PC-3 (cell line): ENCODE measurements at regions not wholly inside any gene's neighbourhood (a gene's known extent, or its start where the extent isn't known, plus 50 kb on each side); places are given as distances from the start of the nearest gene placed in this dataset.

Experiments
- ATAC-seq: fragments of 200-7000 bp; cut with Tn5 transposase; 2 replicates; pipeline ENCODE4 v1.9.1; 2020; ENCODE audit warnings: mild to moderate bottlenecking, moderate library complexity
- BruUV-seq: library from RNA; stranded (reverse); fragments of 400-500 nt; replicated peaks from 2 replicates; lab custom pipeline; 2021; lab: Mats Ljungman, UMichigan
- CTCF ChIA-PET: fragments of 300-600 bp; sonication (Branson Sonifier 250); formaldehyde crosslinking; loops from one replicate; lab custom pipeline; 2022; ENCODE audit warnings: antibody characterized with exemption; lab: Charles Lee
- POLR2A ChIA-PET: fragments of 300-600 bp; sonication (Branson Sonifier 250); formaldehyde crosslinking; loops from one replicate; lab custom pipeline; 2022; ENCODE audit warnings: antibody characterized with exemption; ENCODE audit not compliant: unreplicated experiment; lab: Charles Lee
- DNase-seq: peaks from one replicate; pipeline ENCODE4 v3.0.0-alpha.2; 2015
- H2AFZ ChIP-seq: fragments of 300-600 bp; sonication (generic); 2 replicates; pipeline ENCODE4 v1.6.0; 2016; ENCODE audit warnings: antibody characterized with exemption, low read length
- H3F3A ChIP-seq: fragments of 300-600 bp; sonication (generic); one replicate; pipeline ENCODE4 v1.6.0; 2017; ENCODE audit warnings: antibody characterized with exemption, low read length, control low read depth, mild to moderate bottlenecking; ENCODE audit not compliant: unreplicated experiment
- H3K27ac ChIP-seq: fragments of 300-600 bp; sonication (generic); 2 replicates; pipeline ENCODE4 v1.5.1; 2016; ENCODE audit warnings: mild to moderate bottlenecking, low read length
- H3K27me3 ChIP-seq: fragments of 300-600 bp; sonication (generic); 2 replicates; pipeline ENCODE4 v1.6.1; 2016; ENCODE audit warnings: low read length, mixed read lengths
- H3K36me3 ChIP-seq: fragments of 300-600 bp; sonication (generic); 2 replicates; pipeline ENCODE4 v1.6.1; 2016; ENCODE audit warnings: low read depth, mixed run types, low read length, mixed read lengths
- H3K4me1 ChIP-seq: fragments of 300-600 bp; sonication (generic); 2 replicates; pipeline ENCODE4 v1.5.1; 2016; ENCODE audit warnings: low read length; ENCODE audit not compliant: insufficient read depth
- H3K4me2 ChIP-seq: fragments of 300-600 bp; sonication (generic); 2 replicates; pipeline ENCODE4 v1.6.0; 2016; ENCODE audit warnings: low read length
- H3K4me3 ChIP-seq: fragments of 300-600 bp; sonication (generic); 2 replicates; pipeline ENCODE4 v1.5.1; 2016; ENCODE audit warnings: mild to moderate bottlenecking, low read length, mixed read lengths
- H3K79me2 ChIP-seq: fragments of 300-600 bp; sonication (generic); 2 replicates; pipeline ENCODE4 v1.6.1; 2017; ENCODE audit warnings: low read length, mixed read lengths
- H3K9ac ChIP-seq: fragments of 300-600 bp; sonication (generic); 2 replicates; pipeline ENCODE4 v1.6.0; 2016; ENCODE audit warnings: mild to moderate bottlenecking, low read length
- H3K9me2 ChIP-seq: fragments of 300-600 bp; sonication (generic); replicated peaks from 2 replicates; pipeline ENCODE4 v1.6.1; 2016; ENCODE audit warnings: mixed run types, low read length, mixed read lengths
- H3K9me3 ChIP-seq: fragments of 300-600 bp; sonication (generic); 2 replicates; pipeline ENCODE4 v1.6.1; 2016; ENCODE audit warnings: low read length, mixed read lengths
- H4K20me1 ChIP-seq: fragments of 300-600 bp; sonication (generic); 2 replicates; pipeline ENCODE4 v1.6.1; 2016; ENCODE audit warnings: low read length, mixed read lengths
- EZH2 ChIP-seq: fragments of 300-600 bp; sonication (generic); IDR thresholded peaks from one replicate; pipeline ENCODE4 v1.6.1; 2017; ENCODE audit warnings: antibody characterized with exemption, mild to moderate bottlenecking, low read length; ENCODE audit not compliant: unreplicated experiment
- EZH2phosphoT487 ChIP-seq: fragments of 300-600 bp; sonication (generic); IDR thresholded peaks from 2 replicates; pipeline ENCODE4 v1.6.1; 2018; ENCODE audit warnings: mild to moderate bottlenecking, antibody characterized with exemption, low read length, borderline replicate concordance
- intact Hi-C: fragments of 100-400 bp; cut with micrococcal nuclease; formaldehyde crosslinking; loops from 2 replicates; pipeline ENCODE4 v1.9.0; 2023
- TF ChIP-seq, protein P1 (sequence below): fragments of 300-600 bp; sonication (generic); conservative IDR thresholded peaks from 2 replicates; pipeline ENCODE4 v1.5.1; 2017; ENCODE audit warnings: antibody characterized with exemption, low read depth, mild to moderate bottlenecking, low read length

GRCh38 chr14:101220921-101221510 is 317.5 kb upstream of the RTL1 start:
- H4K20me1 ChIP-seq: no peaks in the 10 kb centered on the region
- no peak overlapping the region for H2AFZ ChIP-seq
- H3K36me3 ChIP-seq: no peaks in the 10 kb centered on the region
- no peak for DNase-seq
- ChIA-PET POLR2A (no interaction called here), CTCF (no interaction called here)
- no peaks in the 10 kb centered on the region for H3K79me2 ChIP-seq
- no peak overlapping the region for H3K27ac ChIP-seq
- BruUV-seq: no TSS peak
- H3K4me1 ChIP-seq: no peaks in the 10 kb centered on the region
- ATAC-seq: no peak
- H3K9ac ChIP-seq: no peak overlapping the region
- intact Hi-C loops: no loop called here
- no peaks in the 10 kb centered on the region for H3K9me2 ChIP-seq
- H3K9me3 ChIP-seq: no peaks in the 10 kb centered on the region
- TF ChIP-seq, protein P1, sequence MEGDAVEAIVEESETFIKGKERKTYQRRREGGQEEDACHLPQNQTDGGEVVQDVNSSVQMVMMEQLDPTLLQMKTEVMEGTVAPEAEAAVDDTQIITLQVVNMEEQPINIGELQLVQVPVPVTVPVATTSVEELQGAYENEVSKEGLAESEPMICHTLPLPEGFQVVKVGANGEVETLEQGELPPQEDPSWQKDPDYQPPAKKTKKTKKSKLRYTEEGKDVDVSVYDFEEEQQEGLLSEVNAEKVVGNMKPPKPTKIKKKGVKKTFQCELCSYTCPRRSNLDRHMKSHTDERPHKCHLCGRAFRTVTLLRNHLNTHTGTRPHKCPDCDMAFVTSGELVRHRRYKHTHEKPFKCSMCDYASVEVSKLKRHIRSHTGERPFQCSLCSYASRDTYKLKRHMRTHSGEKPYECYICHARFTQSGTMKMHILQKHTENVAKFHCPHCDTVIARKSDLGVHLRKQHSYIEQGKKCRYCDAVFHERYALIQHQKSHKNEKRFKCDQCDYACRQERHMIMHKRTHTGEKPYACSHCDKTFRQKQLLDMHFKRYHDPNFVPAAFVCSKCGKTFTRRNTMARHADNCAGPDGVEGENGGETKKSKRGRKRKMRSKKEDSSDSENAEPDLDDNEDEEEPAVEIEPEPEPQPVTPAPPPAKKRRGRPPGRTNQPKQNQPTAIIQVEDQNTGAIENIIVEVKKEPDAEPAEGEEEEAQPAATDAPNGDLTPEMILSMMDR: no peak
- TF ChIP-seq EZH2 (no peak), EZH2phosphoT487 (no peak)
- H3K4me3 ChIP-seq: no peak overlapping the region
- H3K27me3 ChIP-seq: no peaks in the 10 kb centered on the region
- H3K4me2 ChIP-seq: no peak overlapping the region
- no peaks in the 10 kb centered on the region for H3F3A ChIP-seq

GRCh38 chr14:101221549-101222160 is 318.1 kb upstream of the RTL1 start:
- BruUV-seq: no TSS peak
- Histone ChIP-seq H3K27me3 (no peaks in the 10 kb centered on the region), H2AFZ (no peak overlapping the region), H4K20me1 (no peaks in the 10 kb centered on the region), H3K36me3 (no peaks in the 10 kb centered on the region), H3K4me2 (no peak overlapping the region), H3K9me3 (no peaks in the 10 kb centered on the region), H3K4me3 (no peak overlapping the region), H3K9ac (no peak overlapping the region), H3K27ac (no peak overlapping the region), H3K4me1 (no peaks in the 10 kb centered on the region), H3K9me2 (no peaks in the 10 kb centered on the region), H3K79me2 (no peaks in the 10 kb centered on the region), H3F3A (no peaks in the 10 kb centered on the region)
- no peak for ATAC-seq
- ChIA-PET POLR2A (no interaction called here), CTCF (no interaction called here)
- no peak for TF ChIP-seq EZH2
- TF ChIP-seq EZH2phosphoT487: no peak
- TF ChIP-seq, protein P1: no peak
- no peak for DNase-seq
- intact Hi-C loops: no loop called here

DNA sequence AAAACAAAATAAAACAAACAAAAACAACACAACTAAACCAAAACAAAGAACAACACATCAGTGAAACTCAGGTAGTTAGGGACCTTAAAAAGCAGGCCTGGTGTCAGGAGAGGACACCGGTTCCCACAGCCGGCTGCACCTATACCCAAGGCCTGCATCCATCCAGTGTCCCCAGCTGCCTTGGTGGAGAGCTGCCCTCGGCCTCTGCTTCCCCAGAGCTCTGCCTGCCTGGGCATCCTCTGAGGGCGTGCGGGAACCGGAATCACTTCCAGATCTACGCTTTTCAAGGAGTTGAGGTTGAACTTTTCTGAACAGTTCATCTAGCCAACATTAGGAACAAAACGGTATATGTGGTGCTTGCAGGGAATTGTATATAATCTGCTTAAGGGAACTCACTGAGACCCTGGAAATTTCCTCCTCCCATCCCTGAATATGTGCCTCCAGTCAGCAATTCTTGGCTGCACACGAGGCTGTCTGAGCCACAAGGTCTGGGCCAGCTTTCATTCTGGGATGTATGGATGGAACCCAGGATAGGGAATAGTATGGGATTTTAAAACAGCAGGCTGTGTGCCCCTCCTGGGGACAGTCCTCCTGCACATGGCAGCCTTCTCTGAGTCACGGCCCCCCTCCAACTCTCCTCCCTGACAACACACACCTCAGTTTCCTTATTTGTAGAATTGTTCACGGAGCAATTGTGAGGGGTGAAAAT is 319.0 kb upstream of the RTL1 start:
- Histone ChIP-seq H3K27ac (no peak overlapping the region), H4K20me1 (no peaks in the 10 kb centered on the region), H3F3A (no peaks in the 10 kb centered on the region), H3K9me2 (no peaks in the 10 kb centered on the region), H2AFZ (no peak overlapping the region), H3K9me3 (no peaks in the 10 kb centered on the region), H3K36me3 (no peaks in the 10 kb centered on the region), H3K4me3 (no peak overlapping the region), H3K9ac (no peak overlapping the region), H3K4me1 (no peaks in the 10 kb centered on the region), H3K27me3 (no peaks in the 10 kb centered on the region), H3K79me2 (no peaks in the 10 kb centered on the region), H3K4me2 (no peak overlapping the region)
- ATAC-seq (no peak), DNase-seq (no peak)
- intact Hi-C loops: no loop called here
- TF ChIP-seq EZH2phosphoT487: no peak
- TF ChIP-seq, protein P1: no peak
- TF ChIP-seq EZH2: no peak
- no TSS peak for BruUV-seq
- ChIA-PET POLR2A (no interaction called here), CTCF (no interaction called here)
